ENCODE measurements at regions not wholly inside any gene's neighbourhood (a gene's known extent, or its start where the extent isn't known, plus 50 kb on each side); places are given as distances from the start of the nearest gene placed in this dataset.

DNA sequence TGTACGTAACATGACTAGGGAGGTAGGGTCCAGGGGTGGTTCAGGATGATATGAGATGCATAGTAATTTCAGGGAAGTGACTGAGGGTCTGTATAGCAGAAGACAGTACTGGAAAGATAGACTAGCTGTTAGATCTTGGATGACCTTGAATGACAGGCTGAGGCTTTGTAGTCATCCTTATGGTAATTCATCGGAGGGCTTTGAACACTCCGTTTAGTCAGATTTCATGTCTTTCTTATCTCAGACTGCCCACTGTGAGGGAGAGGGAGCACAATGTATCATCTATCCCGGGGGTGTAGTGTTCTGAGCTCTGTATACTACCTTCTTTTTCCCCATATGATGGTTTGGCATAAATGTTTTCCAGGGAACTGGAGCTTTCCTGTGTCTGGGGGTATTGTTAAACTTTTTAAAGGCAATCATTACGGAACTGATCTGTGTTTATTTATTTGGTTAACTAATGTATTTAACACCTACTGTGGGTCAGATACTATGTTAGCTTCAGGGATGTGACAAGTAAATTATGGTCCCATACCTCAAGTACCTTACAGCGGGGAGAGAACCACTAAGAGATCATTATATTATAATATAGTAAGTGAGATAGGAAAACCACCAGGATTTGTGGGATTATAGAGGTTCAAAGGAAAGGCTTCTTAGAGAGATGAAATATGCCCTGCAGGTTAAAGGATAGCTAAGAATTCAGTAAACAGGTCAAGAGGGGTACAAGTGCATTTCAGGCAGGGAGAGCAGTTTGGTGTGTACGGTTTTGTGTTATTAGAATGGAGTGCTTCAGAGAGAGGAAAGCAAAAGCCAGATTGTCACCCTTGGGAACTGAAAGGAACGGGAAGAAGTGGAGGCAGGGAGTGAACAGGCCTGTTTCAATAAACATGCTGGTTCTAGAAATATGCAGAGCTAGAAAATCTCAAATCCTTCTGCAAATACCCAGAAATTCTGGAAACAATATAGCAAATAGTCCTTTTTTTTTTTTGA, 164.8 kb upstream of the KL start:
- TF ChIP-seq POLR2A (IDR thresholded peaks at IDR 0.05) (no peak), CTCF (IDR thresholded peaks at IDR 0.05) (no peak), POLR2AphosphoS5 (IDR thresholded peaks at IDR 0.05) (no peak)

All from sigmoid colon (tissue), 4 donors.